NB4 (cell line): ENCODE measurements at regions not wholly inside any gene's neighbourhood (a gene's known extent, or its start where the extent isn't known, plus 50 kb on each side); places are given as distances from the start of the nearest gene placed in this dataset.

ENCODE experiments used
- DNase-seq: peaks from one replicate; pipeline ENCODE4 v3.0.0; 2010; ENCODE audit warnings: low read depth
- H3K4me3 ChIP-seq: one replicate; pipeline ENCODE4 v1.5.1; 2011; ENCODE audit warnings: mild to moderate bottlenecking, low read depth, low read length, moderate library complexity
- CTCF ChIP-seq: IDR thresholded peaks from one replicate; pipeline ENCODE4 v1.5.1; 2012; ENCODE audit warnings: low read depth, low read length
- MAX ChIP-seq: IDR thresholded peaks from 2 replicates; pipeline ENCODE4 v1.6.1; 2011; ENCODE audit warnings: low read depth, low read length
- MYC ChIP-seq: IDR thresholded peaks from 2 replicates; pipeline ENCODE4 v1.6.1; 2011; ENCODE audit warnings: low read depth, low read length
- POLR2A ChIP-seq: IDR thresholded peaks from 2 replicates; pipeline ENCODE4 v1.6.1; 2011; ENCODE audit warnings: mild to moderate bottlenecking; ENCODE audit not compliant: insufficient read length; ENCODE audit errors: extremely low read depth

- TF ChIP-seq MYC (no peak), CTCF (no peak), MAX (no peak), POLR2A (no peak)
- DNase-seq = peak; percentile 9
- no peak overlapping the region for H3K4me3 ChIP-seq
Measured at GRCh38 chr2:196500686-196501431, 138.7 kb upstream of the CCDC150 start.

- no peak overlapping the region for H3K4me3 ChIP-seq
- TF ChIP-seq CTCF (no peak), MYC (no peak), MAX (no peak), POLR2A (no peak)
- DNase-seq = no peak
Measured at GRCh38 chr2:196501836-196502235, 137.7 kb upstream of the CCDC150 start.

- no peak overlapping the region for H3K4me3 ChIP-seq
- TF ChIP-seq MYC (no peak), MAX (no peak), CTCF (no peak), POLR2A (no peak)
- DNase-seq = no peak
Measured at GRCh38 chr2:196502386-196502785, 137.1 kb upstream of the CCDC150 start.

- no peak overlapping the region for H3K4me3 ChIP-seq
- TF ChIP-seq CTCF (no peak), POLR2A (no peak), MAX (no peak), MYC (no peak)
- no peak for DNase-seq
Measured at GRCh38 chr2:196503398-196503797, 136.1 kb upstream of the CCDC150 start.

- no peak for DNase-seq
- no peak overlapping the region for H3K4me3 ChIP-seq
- TF ChIP-seq CTCF (no peak), POLR2A (no peak), MAX (no peak), MYC (no peak)
Measured at GRCh38 chr2:196504788-196505187, 134.7 kb upstream of the CCDC150 start.

GRCh38 chr2:196510246-196510645 lies 129.3 kb upstream of the CCDC150 start:
- no peak for TF ChIP-seq CTCF
- TF ChIP-seq MAX = no peak
- no peak overlapping the region for H3K4me3 ChIP-seq
- DNase-seq = no peak
